Neural progenitor cell (in vitro differentiated cells): ENCODE measurements at regions not wholly inside any gene's neighbourhood (a gene's known extent, or its start where the extent isn't known, plus 50 kb on each side); places are given as distances from the start of the nearest gene placed in this dataset.

Experiments used
- DNase-seq: peaks from one replicate; pipeline ENCODE4 v3.0.0-alpha.2; 2016; ENCODE audit warnings: low spot score
- H2AFZ ChIP-seq: fragments of 200-600 bp; sonication (generic); replicated peaks from 2 replicates; pipeline ENCODE4 v1.6.1; 2016; ENCODE audit warnings: antibody characterized with exemption
- H3F3A ChIP-seq: fragments of 200-600 bp; sonication (generic); 2 replicates; pipeline ENCODE4 v1.6.1; 2016; ENCODE audit warnings: antibody characterized with exemption, low read depth
- H3K27ac ChIP-seq: fragments of 200-600 bp; sonication (generic); 2 replicates; pipeline ENCODE4 v1.5.1; 2016; ENCODE audit warnings: mild to moderate bottlenecking
- H3K27me3 ChIP-seq: fragments of 200-600 bp; sonication (generic); 2 replicates; pipeline ENCODE4 v1.6.1; 2016; ENCODE audit warnings: mild to moderate bottlenecking, moderate library complexity
- H3K36me3 ChIP-seq: fragments of 200-600 bp; sonication (generic); 2 replicates; pipeline ENCODE4 v1.5.1; 2016
- H3K4me1 ChIP-seq: fragments of 200-600 bp; sonication (generic); 2 replicates; pipeline ENCODE4 v1.6.1; 2016; ENCODE audit warnings: mixed run types
- H3K4me2 ChIP-seq: fragments of 200-600 bp; sonication (generic); 2 replicates; pipeline ENCODE4 v1.6.1; 2016
- H3K4me3 ChIP-seq: fragments of 200-600 bp; sonication (generic); 2 replicates; pipeline ENCODE4 v1.5.1; 2016
- H3K79me2 ChIP-seq: fragments of 200-600 bp; sonication (generic); 2 replicates; pipeline ENCODE4 v1.6.1; 2016; ENCODE audit warnings: low read depth
- H3K9ac ChIP-seq: fragments of 200-600 bp; sonication (generic); 2 replicates; pipeline ENCODE4 v1.6.1; 2016
- H3K9me3 ChIP-seq: fragments of 200-600 bp; sonication (generic); 2 replicates; pipeline ENCODE4 v1.5.1; 2016; ENCODE audit warnings: low read depth
- H4K20me1 ChIP-seq: fragments of 200-600 bp; sonication (generic); 2 replicates; pipeline ENCODE4 v1.6.1; 2016; ENCODE audit warnings: low read depth
- H3K27ac Mint-ChIP-seq: 3 replicates; pipeline ENCODE4 v1.8.0; 2021; ENCODE audit warnings: mixed read lengths
- H3K27me3 Mint-ChIP-seq: 2 replicates; pipeline ENCODE4 v1.8.0; 2022; ENCODE audit warnings: low read depth, mild to moderate bottlenecking, inconsistent platforms, moderate library complexity, mixed read lengths; ENCODE audit not compliant: insufficient read depth
- H3K36me3 Mint-ChIP-seq: 3 replicates; pipeline ENCODE4 v1.8.0; 2021; ENCODE audit warnings: mixed read lengths
- H3K4me1 Mint-ChIP-seq: 3 replicates; pipeline ENCODE4 v1.8.0; 2021; ENCODE audit warnings: mixed read lengths
- H3K4me3 Mint-ChIP-seq: 3 replicates; pipeline ENCODE4 v1.8.0; 2021; ENCODE audit warnings: mild to moderate bottlenecking, moderate library complexity, mixed read lengths
- H3K9me3 Mint-ChIP-seq: 3 replicates; pipeline ENCODE4 v1.8.0; 2020; ENCODE audit warnings: mixed read lengths
- EZH2 ChIP-seq: fragments of 200-600 bp; sonication (generic); IDR thresholded peaks from 2 replicates; pipeline ENCODE4 v1.6.1; 2017; ENCODE audit warnings: antibody characterized with exemption, mild to moderate bottlenecking, moderate library complexity
- EZH2phosphoT487 ChIP-seq: fragments of 200-600 bp; sonication (generic); IDR thresholded peaks from 2 replicates; pipeline ENCODE4 v1.6.1; 2017; ENCODE audit warnings: antibody characterized with exemption
- TF ChIP-seq, protein P1 (sequence below): fragments of 200-600 bp; sonication (generic); IDR thresholded peaks from 2 replicates; pipeline ENCODE4 v1.5.1; 2017; ENCODE audit warnings: antibody characterized with exemption, mild to moderate bottlenecking

GRCh38 chr3:148546959-148547358 is 150.7 kb upstream of the AGTR1 start:
- Histone ChIP-seq H3K79me2 (no peaks in the 10 kb centered on the region), H3K27ac (no peak overlapping the region), H3F3A (no peaks in the 10 kb centered on the region), H3K36me3 (no peaks in the 10 kb centered on the region), H3K4me1 (no peaks in the 10 kb centered on the region), H3K9ac (no peak overlapping the region), H3K4me2 (no peak overlapping the region), H3K4me3 (no peak overlapping the region), H3K9me3 (no peaks in the 10 kb centered on the region), H2AFZ (no peak overlapping the region), H3K27me3 (no peaks in the 10 kb centered on the region), H4K20me1 (no peaks in the 10 kb centered on the region)
- no peaks in the 10 kb centered on the region for H3K36me3 Mint-ChIP-seq
- no peak overlapping the region for H3K27ac Mint-ChIP-seq
- H3K27me3 Mint-ChIP-seq = no peaks in the 10 kb centered on the region
- no peaks in the 10 kb centered on the region for H3K9me3 Mint-ChIP-seq
- H3K4me3 Mint-ChIP-seq = no peak overlapping the region
- DNase-seq = no peak
- TF ChIP-seq EZH2 (no peak), EZH2phosphoT487 (no peak)
- TF ChIP-seq, protein P1, sequence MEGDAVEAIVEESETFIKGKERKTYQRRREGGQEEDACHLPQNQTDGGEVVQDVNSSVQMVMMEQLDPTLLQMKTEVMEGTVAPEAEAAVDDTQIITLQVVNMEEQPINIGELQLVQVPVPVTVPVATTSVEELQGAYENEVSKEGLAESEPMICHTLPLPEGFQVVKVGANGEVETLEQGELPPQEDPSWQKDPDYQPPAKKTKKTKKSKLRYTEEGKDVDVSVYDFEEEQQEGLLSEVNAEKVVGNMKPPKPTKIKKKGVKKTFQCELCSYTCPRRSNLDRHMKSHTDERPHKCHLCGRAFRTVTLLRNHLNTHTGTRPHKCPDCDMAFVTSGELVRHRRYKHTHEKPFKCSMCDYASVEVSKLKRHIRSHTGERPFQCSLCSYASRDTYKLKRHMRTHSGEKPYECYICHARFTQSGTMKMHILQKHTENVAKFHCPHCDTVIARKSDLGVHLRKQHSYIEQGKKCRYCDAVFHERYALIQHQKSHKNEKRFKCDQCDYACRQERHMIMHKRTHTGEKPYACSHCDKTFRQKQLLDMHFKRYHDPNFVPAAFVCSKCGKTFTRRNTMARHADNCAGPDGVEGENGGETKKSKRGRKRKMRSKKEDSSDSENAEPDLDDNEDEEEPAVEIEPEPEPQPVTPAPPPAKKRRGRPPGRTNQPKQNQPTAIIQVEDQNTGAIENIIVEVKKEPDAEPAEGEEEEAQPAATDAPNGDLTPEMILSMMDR = no peak
- no peaks in the 10 kb centered on the region for H3K4me1 Mint-ChIP-seq

- Histone ChIP-seq H3K36me3 (no peaks in the 10 kb centered on the region), H3K9ac (no peak overlapping the region), H3K4me2 (no peak overlapping the region), H3K27ac (no peak overlapping the region), H3K9me3 (no peaks in the 10 kb centered on the region), H3K79me2 (no peaks in the 10 kb centered on the region), H3K4me3 (no peak overlapping the region), H3K4me1 (no peaks in the 10 kb centered on the region), H3K27me3 (no peaks in the 10 kb centered on the region), H2AFZ (no peak overlapping the region), H4K20me1 (no peaks in the 10 kb centered on the region), H3F3A (no peaks in the 10 kb centered on the region)
- peaks cover 4% of the 10 kb centered on the region for H3K4me1 Mint-ChIP-seq
- H3K4me3 Mint-ChIP-seq = no peak overlapping the region
- TF ChIP-seq EZH2phosphoT487 = no peak
- TF ChIP-seq, protein P1 = no peak
- TF ChIP-seq EZH2 = no peak
- H3K9me3 Mint-ChIP-seq = no peaks in the 10 kb centered on the region
- H3K27me3 Mint-ChIP-seq = peaks cover 3% of the 10 kb centered on the region
- H3K36me3 Mint-ChIP-seq = no peaks in the 10 kb centered on the region
- H3K27ac Mint-ChIP-seq = no peak overlapping the region
- no peak for DNase-seq
These were observed 145.9 kb upstream of the AGTR1 start for GRCh38 chr3:148551767-148552260.

DNA sequence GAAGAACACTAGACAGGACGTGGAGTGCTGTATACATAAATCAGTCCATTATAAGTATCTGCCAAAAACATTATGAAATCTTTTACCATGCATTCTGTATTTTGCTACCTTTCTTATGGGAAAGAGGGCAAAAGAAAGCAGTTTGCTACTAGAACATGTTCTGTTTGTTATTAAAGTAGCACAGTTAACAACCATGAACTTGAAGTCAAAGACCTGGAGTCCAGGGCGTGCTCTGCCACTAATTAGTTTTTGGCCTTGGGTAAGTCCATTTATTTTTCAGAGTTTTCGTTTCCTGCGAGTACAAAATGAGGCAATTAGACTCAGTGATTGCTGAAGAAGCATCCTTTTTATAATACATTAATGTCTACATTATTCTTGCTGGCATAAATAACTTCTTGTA is 143.3 kb upstream of the AGTR1 start:
- no peaks in the 10 kb centered on the region for H3K9me3 Mint-ChIP-seq
- no peaks in the 10 kb centered on the region for H3K9me3 ChIP-seq
- no peaks in the 10 kb centered on the region for H4K20me1 ChIP-seq
- TF ChIP-seq, protein P1 = no peak
- TF ChIP-seq EZH2phosphoT487 = no peak
- TF ChIP-seq EZH2 = no peak
- DNase-seq = no peak
- H3K27me3 Mint-ChIP-seq = peaks cover 4% of the 10 kb centered on the region
- no peaks in the 10 kb centered on the region for H3K36me3 Mint-ChIP-seq
- H3K4me1 ChIP-seq = no peaks in the 10 kb centered on the region
- no peak overlapping the region for H3K27ac Mint-ChIP-seq
- no peaks in the 10 kb centered on the region for H3K27me3 ChIP-seq
- no peak overlapping the region for H3K4me3 ChIP-seq
- H3K36me3 ChIP-seq = no peaks in the 10 kb centered on the region
- no peak overlapping the region for H3K4me3 Mint-ChIP-seq
- H3K9ac ChIP-seq = no peak overlapping the region
- H3F3A ChIP-seq = no peaks in the 10 kb centered on the region
- no peak overlapping the region for H3K27ac ChIP-seq
- H2AFZ ChIP-seq = no peak overlapping the region
- H3K4me2 ChIP-seq = no peak overlapping the region
- H3K79me2 ChIP-seq = no peaks in the 10 kb centered on the region
- peaks cover 4% of the 10 kb centered on the region for H3K4me1 Mint-ChIP-seq
